Peyer's patch (tissue), 4 donors: ENCODE measurements at regions not wholly inside any gene's neighbourhood (a gene's known extent, or its start where the extent isn't known, plus 50 kb on each side); places are given as distances from the start of the nearest gene placed in this dataset.

Experiments used
- CTCF ChIP-seq, 6 experiments: fragments of 450-650 bp in 4 of 6; fragments of 200-600 bp in 2 of 6; sonication (generic) in 1 of 6; IDR thresholded peaks; one replicate each; pipeline ENCODE4 v1.5.1; 2017 to 2019; ENCODE audit warnings: antibody characterized with exemption in 6 of 6, mild to moderate bottlenecking in 3 of 6, moderate library complexity in 1 of 6
- POLR2A ChIP-seq, 2 donors: fragments of 450-650 bp; IDR thresholded peaks; one replicate each; pipeline ENCODE4 v1.5.1; 2017; ENCODE audit warnings: antibody characterized with exemption in 2 of 2, mild to moderate bottlenecking in 2 of 2, moderate library complexity in 2 of 2

GRCh38 chr13:49844181-49844580, 51.7 kb upstream of the KPNA3 start:
- TF ChIP-seq CTCF (IDR thresholded peaks at IDR 0.05) (no peak), POLR2A (IDR thresholded peaks at IDR 0.05) (no peak)
